Neuronal stem cell (in vitro differentiated cells): ENCODE measurements at regions not wholly inside any gene's neighbourhood (a gene's known extent, or its start where the extent isn't known, plus 50 kb on each side); places are given as distances from the start of the nearest gene placed in this dataset.

ENCODE experiments used
- DNase-seq: peaks from one replicate; pipeline ENCODE4 v3.0.0-alpha.2; 2013; ENCODE audit warnings: low spot score
- H2AFZ ChIP-seq: one replicate; pipeline ENCODE4 v1.6.1; 2013; ENCODE audit warnings: mild to moderate bottlenecking, low read length, inconsistent platforms
- H2AK5ac ChIP-seq: 2 replicates; pipeline ENCODE4 v1.6.1; 2013; ENCODE audit warnings: low read depth, mild to moderate bottlenecking, inconsistent platforms, low read length, moderate library complexity, mixed read lengths
- H2BK120ac ChIP-seq: 2 replicates; pipeline ENCODE4 v1.6.1; 2013; ENCODE audit warnings: low read depth, mild to moderate bottlenecking, inconsistent platforms, low read length, moderate library complexity, mixed read lengths
- H2BK12ac ChIP-seq: one replicate; pipeline ENCODE4 v1.6.1; 2013; ENCODE audit warnings: low read length, inconsistent platforms
- H2BK15ac ChIP-seq: 2 replicates; pipeline ENCODE4 v1.6.1; 2013; ENCODE audit warnings: mild to moderate bottlenecking, low read length, inconsistent platforms, mixed read lengths
- H2BK5ac ChIP-seq: one replicate; pipeline ENCODE4 v1.6.1; 2013; ENCODE audit warnings: inconsistent platforms, mild to moderate bottlenecking, low read length, moderate library complexity
- H3K14ac ChIP-seq: one replicate; pipeline ENCODE4 v1.6.1; 2013; ENCODE audit warnings: low read length, inconsistent platforms
- H3K18ac ChIP-seq: 2 replicates; pipeline ENCODE4 v1.6.1; 2013; ENCODE audit warnings: low read length, inconsistent platforms
- H3K23ac ChIP-seq: 2 replicates; pipeline ENCODE4 v1.6.1; 2013; ENCODE audit warnings: low read depth, mild to moderate bottlenecking, mixed read lengths, low read length, inconsistent platforms; ENCODE audit not compliant: poor library complexity
- H3K27ac ChIP-seq: replicated peaks from 3 replicates; pipeline ENCODE4 v1.5.1; 2013; ENCODE audit warnings: low read length, inconsistent platforms
- H3K27me3 ChIP-seq, 3 experiments: 2 replicates each; pipeline ENCODE4 v1.6.1; 2013; ENCODE audit warnings: low read length in 3 of 3, mild to moderate bottlenecking in 2 of 3, inconsistent platforms in 1 of 3, low read depth in 1 of 3, mixed read lengths in 1 of 3, moderate library complexity in 1 of 3; ENCODE audit not compliant: control insufficient read depth in 3 of 3, insufficient read depth in 3 of 3
- H3K36me3 ChIP-seq, 2 donors: replicated peaks in 1 of 2; 2 replicates each; pipeline ENCODE4 v1.6.1; 2013; ENCODE audit warnings: low read length in 2 of 2; ENCODE audit not compliant: control insufficient read depth in 2 of 2, insufficient read depth in 2 of 2
- H3K4ac ChIP-seq: 2 replicates; pipeline ENCODE4 v1.6.1; 2013; ENCODE audit warnings: inconsistent platforms, mild to moderate bottlenecking, low read length, moderate library complexity
- H3K4me1 ChIP-seq, 2 donors: 1 replicate in 1 of 2; 2 replicates in 1 of 2; pipeline ENCODE4 v1.6.1; 2013; ENCODE audit warnings: low read length in 2 of 2, low read depth in 1 of 2; ENCODE audit not compliant: control insufficient read depth in 2 of 2, insufficient read depth in 1 of 2
- H3K4me2 ChIP-seq: one replicate; pipeline ENCODE4 v1.6.1; 2013; ENCODE audit warnings: mild to moderate bottlenecking, low read length, inconsistent platforms; ENCODE audit not compliant: insufficient read depth, poor library complexity, severe bottlenecking
- H3K4me3 ChIP-seq, 2 donors: 2 replicates each; pipeline ENCODE4 v1.5.1; 2013; ENCODE audit warnings: low read length in 2 of 2, mild to moderate bottlenecking in 2 of 2, inconsistent platforms in 1 of 2, moderate library complexity in 1 of 2
- H3K79me1 ChIP-seq: one replicate; pipeline ENCODE4 v1.6.1; 2013; ENCODE audit warnings: low read depth, mild to moderate bottlenecking, inconsistent platforms, low read length, moderate library complexity
- H3K9ac ChIP-seq: one replicate; pipeline ENCODE4 v1.6.1; 2013; ENCODE audit warnings: mild to moderate bottlenecking, low read depth, low read length, inconsistent platforms; ENCODE audit not compliant: poor library complexity
- H3K9me3 ChIP-seq, 2 donors: replicated peaks in 1 of 2; 2 replicates each; pipeline versions ENCODE3 to v1.6.1; 2013; ENCODE audit warnings: low read length in 2 of 2, mild to moderate bottlenecking in 2 of 2, inconsistent platforms in 1 of 2, low read depth in 1 of 2, mixed read lengths in 1 of 2, moderate library complexity in 1 of 2; ENCODE audit not compliant: control insufficient read depth in 2 of 2, insufficient read depth in 1 of 2
- H4K8ac ChIP-seq: one replicate; pipeline ENCODE4 v1.6.1; 2013; ENCODE audit warnings: low read depth, mild to moderate bottlenecking, inconsistent platforms, low read length, moderate library complexity
- H4K91ac ChIP-seq: one replicate; pipeline ENCODE4 v1.6.1; 2013; ENCODE audit warnings: low read length, low read depth, mild to moderate bottlenecking, inconsistent platforms; ENCODE audit not compliant: poor library complexity
- WGBS, 2 donors: extraction: QIAGEN DNeasy Blood & Tissue Kit; methylation state at CpG; one replicate each; pipeline ENCODE4 v1.1.7; 2013; ENCODE audit warnings: missing lambda C conversion rate in 2 of 2, mixed read lengths in 1 of 2; ENCODE audit not compliant: insufficient read length in 2 of 2, insufficient replicate concordance in 1 of 2; ENCODE audit errors: extremely low coverage in 2 of 2; 5-methylcytosine and 5-hydroxymethylcytosine counted together

- no peak overlapping the region for H4K8ac ChIP-seq
These were observed 61.2 kb upstream of the HBS1L start for GRCh38 chr6:135115834-135116233.

DNA sequence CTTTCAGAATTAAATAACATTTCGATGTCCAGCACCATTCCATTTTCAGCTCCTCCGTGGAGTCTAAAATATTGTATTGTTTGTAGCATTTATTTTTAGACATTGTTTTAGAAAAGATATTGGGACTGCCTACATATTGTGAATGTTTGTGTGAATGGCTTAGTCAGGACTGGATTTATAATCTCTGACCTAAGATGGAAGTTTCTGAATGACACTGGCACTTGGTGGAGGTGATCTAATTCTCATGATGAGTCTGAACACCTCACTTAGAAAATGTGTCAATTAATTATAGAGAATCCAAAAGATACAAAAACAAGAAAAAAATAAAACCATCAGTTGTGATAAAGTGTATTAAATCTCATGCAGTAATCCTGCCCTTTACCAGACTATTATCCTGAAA is 60.8 kb upstream of the HBS1L start:
- H3K9ac ChIP-seq, result no peak overlapping the region
- no peak overlapping the region for H2BK12ac ChIP-seq
- H3K18ac ChIP-seq, result no peak overlapping the region
- no peak overlapping the region for H4K91ac ChIP-seq
- H2BK15ac ChIP-seq, result no peak overlapping the region
- H3K79me1 ChIP-seq, result no peaks in the 10 kb centered on the region
- H2BK5ac ChIP-seq, result no peak overlapping the region
- no peak overlapping the region for H2AFZ ChIP-seq
- no peaks in the 10 kb centered on the region for H3K36me3 ChIP-seq
- no peak overlapping the region for H3K4me2 ChIP-seq
- no peak overlapping the region for H2AK5ac ChIP-seq
- no peak overlapping the region for H3K4ac ChIP-seq
- no peaks in the 10 kb centered on the region for H3K9me3 ChIP-seq
- H2BK120ac ChIP-seq, result no peak overlapping the region
- H3K27me3 ChIP-seq, result peaks cover 0 to 5% (median 0%) of the 10 kb centered on the region in 3 experiments
- no peaks in the 10 kb centered on the region for H3K4me1 ChIP-seq
- no CpG with 5 or more reads among the region's 2 CpGs for WGBS, 2 donors
- no peak overlapping the region for H4K8ac ChIP-seq
- H3K14ac ChIP-seq, result no peak overlapping the region
- DNase-seq, result no peak
- no peak overlapping the region for H3K23ac ChIP-seq
- H3K27ac ChIP-seq, result no peak overlapping the region
- H3K4me3 ChIP-seq, result no peak overlapping the region

More at GRCh38 chr6:135115834-135116233, 61.2 kb upstream of the HBS1L start:
- H3K4ac ChIP-seq, result no peak overlapping the region
- H3K4me1 ChIP-seq, result no peaks in the 10 kb centered on the region
- no peak overlapping the region for H3K4me3 ChIP-seq
- H3K36me3 ChIP-seq, result no peaks in the 10 kb centered on the region
- DNase-seq, result no peak
- H3K79me1 ChIP-seq, result no peaks in the 10 kb centered on the region
- H3K27ac ChIP-seq, result no peak overlapping the region
- H2BK5ac ChIP-seq, result no peak overlapping the region
- H3K4me2 ChIP-seq, result no peak overlapping the region
- no peak overlapping the region for H2BK12ac ChIP-seq
- H3K27me3 ChIP-seq, result peaks cover 0 to 5% (median 0%) of the 10 kb centered on the region in 3 experiments
- H3K9ac ChIP-seq, result no peak overlapping the region
- H2BK120ac ChIP-seq, result no peak overlapping the region
- H4K91ac ChIP-seq, result no peak overlapping the region
- no peak overlapping the region for H3K18ac ChIP-seq
- no peak overlapping the region for H2AK5ac ChIP-seq
- no CpG with 5 or more reads among the region's 5 CpGs for WGBS, 2 donors
- no peak overlapping the region for H3K23ac ChIP-seq
- H2BK15ac ChIP-seq, result no peak overlapping the region
- H2AFZ ChIP-seq, result no peak overlapping the region
- no peaks in the 10 kb centered on the region for H3K9me3 ChIP-seq
- H3K14ac ChIP-seq, result no peak overlapping the region

GRCh38 chr6:135114355-135115145 is 59.9 kb upstream of the HBS1L start:
- Histone ChIP-seq H3K4ac (no peak overlapping the region), H3K9me3 (no peaks in the 10 kb centered on the region), H3K27ac (no peak overlapping the region), H3K23ac (no peak overlapping the region), H4K8ac (no peak overlapping the region), H2AFZ (no peak overlapping the region), H2AK5ac (no peak overlapping the region), H2BK5ac (no peak overlapping the region), H2BK12ac (no peak overlapping the region), H3K27me3 (peaks cover 0 to 5% (median 0%) of the 10 kb centered on the region in 3 experiments), H3K79me1 (no peaks in the 10 kb centered on the region), H3K14ac (no peak overlapping the region), H3K18ac (no peak overlapping the region), H3K36me3 (no peaks in the 10 kb centered on the region), H2BK120ac (no peak overlapping the region), H3K4me2 (no peak overlapping the region), H3K4me3 (no peak overlapping the region), H3K9ac (no peak overlapping the region), H4K91ac (no peak overlapping the region), H2BK15ac (no peak overlapping the region), H3K4me1 (no peaks in the 10 kb centered on the region)
- DNase-seq, result no peak
- WGBS, 2 donors, result no CpG with 5 or more reads among the region's 11 CpGs

DNA sequence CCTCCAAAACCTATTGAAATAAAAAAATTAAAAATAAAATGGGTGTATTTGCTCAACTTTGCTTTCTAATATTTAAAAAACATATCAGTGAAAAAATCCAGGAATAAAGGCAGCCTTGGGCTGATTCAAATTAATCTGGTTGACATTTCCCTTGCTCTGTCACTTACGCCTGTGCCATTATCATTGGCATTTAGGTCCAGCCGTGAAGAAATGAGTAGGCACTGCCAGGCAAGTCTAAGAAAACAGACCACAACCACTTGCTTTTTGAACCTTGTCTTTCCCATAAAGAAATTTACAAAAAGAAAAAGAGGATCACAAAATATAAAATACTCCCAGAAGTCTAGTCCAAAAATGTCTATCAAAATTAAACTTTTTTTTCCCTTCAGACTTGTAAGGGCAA is 59.2 kb upstream of the HBS1L start:
- Histone ChIP-seq H3K14ac (no peak overlapping the region), H2BK12ac (no peak overlapping the region), H3K79me1 (no peaks in the 10 kb centered on the region), H3K23ac (no peak overlapping the region), H3K4me1 (no peaks in the 10 kb centered on the region), H3K4me3 (no peak overlapping the region), H4K91ac (no peak overlapping the region), H4K8ac (no peak overlapping the region), H3K36me3 (no peaks in the 10 kb centered on the region), H3K4ac (no peak overlapping the region), H2BK5ac (no peak overlapping the region), H2BK120ac (no peak overlapping the region), H3K27ac (no peak overlapping the region), H3K9me3 (no peaks in the 10 kb centered on the region), H2AFZ (no peak overlapping the region), H3K27me3 (peaks cover 0 to 5% (median 0%) of the 10 kb centered on the region in 3 experiments), H2AK5ac (no peak overlapping the region), H3K4me2 (no peak overlapping the region), H3K9ac (no peak overlapping the region), H3K18ac (no peak overlapping the region), H2BK15ac (no peak overlapping the region)
- no CpG with 5 or more reads among the region's 2 CpGs for WGBS, 2 donors
- DNase-seq, result no peak
